NCI-H1048 (cell line): ENCODE measurements at regions not wholly inside any gene's neighbourhood (a gene's known extent, or its start where the extent isn't known, plus 50 kb on each side); places are given as distances from the start of the nearest gene placed in this dataset.
"Not testable (repeated sequence)": the region's sequence is repeated elsewhere in the genome, so short reads cannot be mapped to it uniquely, and the experiment has no call there.

Experiments used
- DNase-seq: peaks from one replicate; lab custom pipeline; 2025; lab: John Stamatoyannopoulos, UW

GRCh38 chr20:61090541-61090940 is 161.5 kb upstream of the CDH4 start:
- no peak for DNase-seq

GRCh38 chr20:61092251-61092650 is 159.8 kb upstream of the CDH4 start:
- DNase-seq = no peak

GRCh38 chr20:61094581-61094980 is 157.5 kb upstream of the CDH4 start:
- no peak for DNase-seq

- no peak for DNase-seq
Measured at GRCh38 chr20:61096463-61096862, 155.6 kb upstream of the CDH4 start.

- DNase-seq = no peak
Measured at GRCh38 chr20:61099806-61100205, 152.3 kb upstream of the CDH4 start.

GRCh38 chr20:61100489-61100888 is 151.6 kb upstream of the CDH4 start:
- no peak for DNase-seq

- not testable (repeated sequence) for DNase-seq
Measured at GRCh38 chr20:61101321-61101720, 150.7 kb upstream of the CDH4 start.

- no peak for DNase-seq
Measured at GRCh38 chr20:61104232-61104631, 147.8 kb upstream of the CDH4 start.

GRCh38 chr20:61105395-61105794 is 146.7 kb upstream of the CDH4 start:
- no peak for DNase-seq

GRCh38 chr20:61106438-61106837 is 145.6 kb upstream of the CDH4 start:
- DNase-seq = no peak

- no peak for DNase-seq
Measured at GRCh38 chr20:61109221-61109805, 142.7 kb upstream of the CDH4 start.

- no peak for DNase-seq
Measured at GRCh38 chr20:61112515-61112914, 139.5 kb upstream of the CDH4 start.

- DNase-seq = no peak
Measured at GRCh38 chr20:61113731-61114130, 138.3 kb upstream of the CDH4 start.

GRCh38 chr20:61114493-61115175 is 137.4 kb upstream of the CDH4 start:
- no peak for DNase-seq

- DNase-seq = no peak
Measured at GRCh38 chr20:61115364-61116065, 136.5 kb upstream of the CDH4 start.

GRCh38 chr20:61117725-61118124 is 134.3 kb upstream of the CDH4 start:
- DNase-seq = no peak

- DNase-seq = no peak
Measured at GRCh38 chr20:61118429-61119224, 133.4 kb upstream of the CDH4 start.

GRCh38 chr20:61119273-61119672 is 132.8 kb upstream of the CDH4 start:
- no peak for DNase-seq

GRCh38 chr20:61119794-61120410 is 132.2 kb upstream of the CDH4 start:
- DNase-seq = no peak

GRCh38 chr20:61120595-61121515 is 131.2 kb upstream of the CDH4 start:
- no peak for DNase-seq

GRCh38 chr20:61121661-61122060 is 130.4 kb upstream of the CDH4 start:
- DNase-seq = no peak
